ENCODE measurements at regions not wholly inside any gene's neighbourhood (a gene's known extent, or its start where the extent isn't known, plus 50 kb on each side); places are given as distances from the start of the nearest gene placed in this dataset.

- DNase-seq (ENCODE audit: low read depth in 2 of 2) = no peak
Observed at GRCh38 chr18:45168866-45169600, 446.2 kb upstream of the SLC14A2 start.

- no peak for DNase-seq (ENCODE audit: low read depth in 2 of 2)
Observed at GRCh38 chr18:45169610-45170009, 445.7 kb upstream of the SLC14A2 start.

- DNase-seq (ENCODE audit: low read depth in 2 of 2) = no peak
Observed at GRCh38 chr18:45171679-45172191, 443.5 kb upstream of the SLC14A2 start.

- DNase-seq (ENCODE audit: low read depth in 2 of 2) = no peak
Observed at GRCh38 chr18:45173327-45173726, 441.9 kb upstream of the SLC14A2 start.

GRCh38 chr18:45173799-45174519, 441.3 kb upstream of the SLC14A2 start:
- DNase-seq (ENCODE audit: low read depth in 2 of 2) = no peak

- no peak for DNase-seq (ENCODE audit: low read depth in 2 of 2)
Observed at GRCh38 chr18:45174629-45175136, 440.6 kb upstream of the SLC14A2 start.

GRCh38 chr18:45175511-45175910, 439.8 kb upstream of the SLC14A2 start:
- DNase-seq (ENCODE audit: low read depth in 2 of 2) = no peak

GRCh38 chr18:45186832-45187231, 428.4 kb upstream of the SLC14A2 start:
- no peak for DNase-seq (ENCODE audit: low read depth in 2 of 2)

- no peak for DNase-seq (ENCODE audit: low read depth in 2 of 2)
Observed at GRCh38 chr18:45191795-45192194, 423.5 kb upstream of the SLC14A2 start.

GRCh38 chr18:45197526-45197970, 417.7 kb upstream of the SLC14A2 start:
- no peak for DNase-seq (ENCODE audit: low read depth in 2 of 2)

- no peak for DNase-seq (ENCODE audit: low read depth in 2 of 2)
Observed at GRCh38 chr18:45198526-45198925, 416.8 kb upstream of the SLC14A2 start.

- DNase-seq (ENCODE audit: low read depth in 2 of 2) = no peak
Observed at GRCh38 chr18:45201029-45201428, 414.2 kb upstream of the SLC14A2 start.

- no peak for DNase-seq (ENCODE audit: low read depth in 2 of 2)
Observed at GRCh38 chr18:45201489-45201888, 413.8 kb upstream of the SLC14A2 start.

GRCh38 chr18:45202061-45202460, 413.2 kb upstream of the SLC14A2 start:
- DNase-seq (ENCODE audit: low read depth in 2 of 2) = no peak

GRCh38 chr18:45203677-45204076, 411.6 kb upstream of the SLC14A2 start:
- DNase-seq (ENCODE audit: low read depth in 2 of 2) = no peak

GRCh38 chr18:45207328-45207727, 407.9 kb upstream of the SLC14A2 start:
- no peak for DNase-seq (ENCODE audit: low read depth in 2 of 2)

- no peak for DNase-seq (ENCODE audit: low read depth in 2 of 2)
Observed at GRCh38 chr18:45208164-45208563, 407.1 kb upstream of the SLC14A2 start.

GRCh38 chr18:45212181-45213039, 402.9 kb upstream of the SLC14A2 start:
- peak; percentile 27 to 69 for DNase-seq (ENCODE audit: low read depth in 2 of 2)

- no peak for DNase-seq (ENCODE audit: low read depth in 2 of 2)
Observed at GRCh38 chr18:45213040-45213333, 402.3 kb upstream of the SLC14A2 start.

- no peak for DNase-seq (ENCODE audit: low read depth in 2 of 2)
Observed at GRCh38 chr18:45218436-45218835, 396.8 kb upstream of the SLC14A2 start.

GRCh38 chr18:45221363-45221762, 393.9 kb upstream of the SLC14A2 start:
- DNase-seq (ENCODE audit: low read depth in 2 of 2) = no peak

GRCh38 chr18:45222180-45222579, 393.1 kb upstream of the SLC14A2 start:
- no peak for DNase-seq (ENCODE audit: low read depth in 2 of 2)
